ENCODE measurements at regions not wholly inside any gene's neighbourhood (a gene's known extent, or its start where the extent isn't known, plus 50 kb on each side); places are given as distances from the start of the nearest gene placed in this dataset.

DNA sequence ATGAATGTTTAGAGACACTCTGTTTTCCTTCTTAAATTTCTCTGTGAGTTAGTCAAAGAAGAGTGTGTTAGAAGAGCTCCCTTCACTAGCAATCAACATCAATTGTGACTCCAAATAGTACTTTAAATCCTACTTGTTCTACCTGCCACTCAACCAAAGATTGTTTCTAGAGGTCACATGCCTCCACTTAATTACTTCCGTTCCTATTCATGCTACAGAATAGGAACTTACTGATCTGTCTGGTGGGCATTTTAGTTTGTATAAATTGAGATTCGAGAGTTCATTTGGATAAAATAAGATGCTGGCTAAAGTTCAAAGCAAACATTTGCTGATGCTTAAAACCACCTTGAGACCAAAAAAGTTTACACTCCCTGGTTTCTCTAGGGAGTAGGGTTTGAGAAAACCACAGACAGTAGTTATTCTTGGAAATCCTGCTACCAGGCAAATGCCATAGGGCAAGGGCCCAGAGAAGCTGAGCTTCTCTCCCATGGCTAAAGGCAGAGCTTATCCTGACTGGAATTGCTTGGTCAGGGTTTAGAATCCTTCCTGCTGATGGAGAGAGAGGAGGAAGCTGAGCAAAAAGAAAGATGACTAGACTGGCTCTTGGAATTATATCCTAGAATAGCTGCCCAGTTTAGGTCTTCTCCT, 389.6 kb upstream of the ATP2B1 start:
- DNase-seq (ENCODE audit: extremely low read depth, insufficient read length), result no peak
- H3K4me3 ChIP-seq (replicated peaks; ENCODE audit: low read depth, low read length), result no peak overlapping the region

DNA sequence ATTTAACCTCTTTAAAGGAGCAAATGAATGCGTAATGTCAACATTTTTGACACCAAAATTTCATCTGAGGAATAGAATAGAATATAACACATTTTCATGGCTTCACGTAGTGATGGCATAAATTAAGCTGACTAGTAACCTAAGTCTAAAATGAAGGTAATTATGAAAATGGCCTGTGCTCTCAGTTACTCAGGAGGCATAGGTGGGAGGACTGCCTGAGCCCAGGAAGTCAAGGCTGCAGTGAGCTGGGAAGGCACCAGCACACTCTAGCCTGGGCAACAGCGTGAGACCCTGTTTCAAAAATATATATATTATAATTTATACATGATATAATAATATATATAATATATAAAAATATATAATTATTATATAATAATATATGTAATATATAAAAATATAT, 383.2 kb upstream of the ATP2B1 start:
- no peaks in the 10 kb centered on the region for H3K27me3 ChIP-seq (replicated peaks; ENCODE audit: control insufficient read depth, insufficient read depth, low read length)
- TF ChIP-seq, protein P1, sequence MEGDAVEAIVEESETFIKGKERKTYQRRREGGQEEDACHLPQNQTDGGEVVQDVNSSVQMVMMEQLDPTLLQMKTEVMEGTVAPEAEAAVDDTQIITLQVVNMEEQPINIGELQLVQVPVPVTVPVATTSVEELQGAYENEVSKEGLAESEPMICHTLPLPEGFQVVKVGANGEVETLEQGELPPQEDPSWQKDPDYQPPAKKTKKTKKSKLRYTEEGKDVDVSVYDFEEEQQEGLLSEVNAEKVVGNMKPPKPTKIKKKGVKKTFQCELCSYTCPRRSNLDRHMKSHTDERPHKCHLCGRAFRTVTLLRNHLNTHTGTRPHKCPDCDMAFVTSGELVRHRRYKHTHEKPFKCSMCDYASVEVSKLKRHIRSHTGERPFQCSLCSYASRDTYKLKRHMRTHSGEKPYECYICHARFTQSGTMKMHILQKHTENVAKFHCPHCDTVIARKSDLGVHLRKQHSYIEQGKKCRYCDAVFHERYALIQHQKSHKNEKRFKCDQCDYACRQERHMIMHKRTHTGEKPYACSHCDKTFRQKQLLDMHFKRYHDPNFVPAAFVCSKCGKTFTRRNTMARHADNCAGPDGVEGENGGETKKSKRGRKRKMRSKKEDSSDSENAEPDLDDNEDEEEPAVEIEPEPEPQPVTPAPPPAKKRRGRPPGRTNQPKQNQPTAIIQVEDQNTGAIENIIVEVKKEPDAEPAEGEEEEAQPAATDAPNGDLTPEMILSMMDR (IDR thresholded peaks at IDR 0.05; ENCODE audit: insufficient read depth, low read length, poor library complexity, severe bottlenecking), result no peak
- no peak for DNase-seq (ENCODE audit: extremely low read depth, insufficient read length)
- no peak overlapping the region for H3K4me3 ChIP-seq (replicated peaks; ENCODE audit: low read depth, low read length)
- H3K36me3 ChIP-seq (ENCODE audit: control insufficient read depth, insufficient read depth, low read length), result no peaks in the 10 kb centered on the region

More for the DNA sequence above, 389.6 kb upstream of the ATP2B1 start:
- Histone ChIP-seq H3K27me3 (replicated peaks; ENCODE audit: control insufficient read depth, insufficient read depth, low read length) (no peaks in the 10 kb centered on the region), H3K36me3 (ENCODE audit: control insufficient read depth, insufficient read depth, low read length) (no peaks in the 10 kb centered on the region)
- TF ChIP-seq, protein P1 (IDR thresholded peaks at IDR 0.05; ENCODE audit: insufficient read depth, low read length, poor library complexity, severe bottlenecking), result no peak

DNA sequence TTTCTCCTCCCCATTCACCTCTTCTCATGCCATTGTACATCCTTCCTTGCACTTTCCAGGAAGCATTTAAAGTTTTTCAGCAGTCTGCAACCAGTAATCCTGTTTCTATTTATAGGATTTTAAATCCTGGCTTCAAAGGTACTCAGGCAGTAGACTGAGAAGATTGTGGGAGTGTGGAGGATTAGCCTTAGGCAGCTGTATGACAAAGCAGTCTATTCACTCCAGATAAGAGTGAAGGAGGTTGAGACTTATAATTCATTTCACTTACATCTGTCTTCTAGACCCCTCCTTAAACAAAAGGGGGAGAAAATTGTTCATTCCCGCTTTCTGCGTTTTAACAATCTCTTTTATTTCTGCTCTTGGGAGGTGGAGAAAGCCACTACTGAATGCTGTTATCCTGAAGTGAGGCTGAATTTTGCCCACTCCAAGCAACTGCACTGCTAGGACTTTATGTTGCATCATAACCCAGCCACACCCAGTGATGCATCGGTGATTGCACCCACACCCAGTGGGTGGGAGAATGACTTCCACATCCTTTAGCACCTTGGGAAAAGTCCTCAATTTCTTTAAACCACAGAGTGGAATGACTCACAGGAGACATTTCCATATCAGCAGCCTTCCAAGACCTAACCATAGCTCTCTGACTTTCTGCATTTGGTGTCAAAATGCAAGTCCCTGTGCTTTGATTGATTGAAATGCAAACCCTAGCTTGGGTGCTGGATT, 382.5 kb upstream of the ATP2B1 start:
- TF ChIP-seq, protein P1 (IDR thresholded peaks at IDR 0.05; ENCODE audit: insufficient read depth, low read length, poor library complexity, severe bottlenecking), result no peak
- no peak for DNase-seq (ENCODE audit: extremely low read depth, insufficient read length)
- no peaks in the 10 kb centered on the region for H3K36me3 ChIP-seq (ENCODE audit: control insufficient read depth, insufficient read depth, low read length)
- no peaks in the 10 kb centered on the region for H3K27me3 ChIP-seq (replicated peaks; ENCODE audit: control insufficient read depth, insufficient read depth, low read length)
- H3K4me3 ChIP-seq (replicated peaks; ENCODE audit: low read depth, low read length), result no peak overlapping the region

DNA sequence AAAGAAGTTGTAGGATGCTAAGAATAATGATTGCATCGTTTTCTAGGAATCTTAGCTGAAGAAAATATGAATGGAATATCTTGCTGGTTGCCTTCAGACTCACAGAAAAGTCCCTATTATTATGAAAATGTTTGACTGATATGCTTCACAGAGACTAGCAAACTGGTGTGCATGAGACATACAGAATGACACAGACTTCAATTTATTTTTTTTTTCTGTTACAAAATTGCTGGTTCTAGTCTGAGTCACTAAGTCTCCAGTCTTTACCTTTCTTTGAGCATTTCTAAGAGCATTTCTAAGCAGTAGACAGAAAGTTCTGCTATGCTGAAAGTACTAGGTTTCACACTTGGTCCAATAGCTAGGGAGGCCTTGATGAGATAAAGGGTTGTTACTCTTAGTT, 377.6 kb upstream of the ATP2B1 start:
- DNase-seq (ENCODE audit: extremely low read depth, insufficient read length), result no peak
- Histone ChIP-seq H3K4me3 (replicated peaks; ENCODE audit: low read depth, low read length) (no peak overlapping the region), H3K27me3 (replicated peaks; ENCODE audit: control insufficient read depth, insufficient read depth, low read length) (no peaks in the 10 kb centered on the region), H3K36me3 (ENCODE audit: control insufficient read depth, insufficient read depth, low read length) (no peaks in the 10 kb centered on the region)
- TF ChIP-seq, protein P1 (IDR thresholded peaks at IDR 0.05; ENCODE audit: insufficient read depth, low read length, poor library complexity, severe bottlenecking), result no peak

DNA sequence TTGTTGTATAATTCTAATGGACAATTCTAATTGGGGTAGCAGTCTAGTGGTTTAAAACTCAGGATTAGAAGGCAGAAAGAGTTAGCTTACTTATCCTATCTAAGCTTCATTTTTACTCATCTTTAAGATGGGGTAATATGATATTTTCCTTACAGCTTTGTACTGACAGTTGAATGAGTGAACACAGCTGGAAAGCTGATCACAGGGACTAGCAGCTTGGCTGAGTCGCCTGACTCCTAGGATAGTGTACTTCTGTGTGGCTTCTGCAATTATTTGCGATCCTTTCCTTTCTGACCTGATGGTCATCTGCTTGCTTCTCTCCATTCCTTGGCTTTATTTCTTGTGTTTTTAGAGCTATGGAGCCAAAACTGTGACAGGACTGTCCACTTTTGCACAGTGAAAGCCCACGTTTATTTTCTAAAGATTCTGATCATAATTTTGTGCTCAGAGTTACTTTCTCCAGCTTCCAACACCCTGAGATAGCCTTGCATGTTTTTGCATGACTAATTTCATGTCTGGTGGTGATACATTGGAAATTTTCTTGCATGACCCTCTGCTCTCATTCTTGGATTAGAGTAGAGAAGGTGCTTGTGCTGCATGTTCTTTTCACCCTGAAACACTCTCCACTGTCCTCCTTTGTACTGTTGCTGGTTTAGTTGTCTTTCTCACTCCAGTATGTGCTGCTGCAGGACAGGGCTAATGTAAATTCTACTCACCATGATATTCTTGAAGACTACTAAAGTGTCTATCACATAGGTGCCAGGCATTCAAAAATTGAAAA, 377.0 kb upstream of the ATP2B1 start:
- TF ChIP-seq, protein P1 (IDR thresholded peaks at IDR 0.05; ENCODE audit: insufficient read depth, low read length, poor library complexity, severe bottlenecking), result no peak
- DNase-seq (ENCODE audit: extremely low read depth, insufficient read length), result no peak
- H3K4me3 ChIP-seq (replicated peaks; ENCODE audit: low read depth, low read length), result no peak overlapping the region
- H3K36me3 ChIP-seq (ENCODE audit: control insufficient read depth, insufficient read depth, low read length), result no peaks in the 10 kb centered on the region
- no peaks in the 10 kb centered on the region for H3K27me3 ChIP-seq (replicated peaks; ENCODE audit: control insufficient read depth, insufficient read depth, low read length)
